OCI-LY3 (cell line): ENCODE measurements at regions not wholly inside any gene's neighbourhood (a gene's known extent, or its start where the extent isn't known, plus 50 kb on each side); places are given as distances from the start of the nearest gene placed in this dataset.
"Not testable (repeated sequence)": the region's sequence is repeated elsewhere in the genome, so short reads cannot be mapped to it uniquely, and the experiment has no call there.

Experiments
- CTCF ChIP-seq: fragments of 200-600, 300-600 bp; sonication (generic); IDR thresholded peaks from 2 replicates; pipeline ENCODE4 v1.5.1; 2014; ENCODE audit warnings: antibody characterized with exemption, low read length, low read depth
- EZH2phosphoT487 ChIP-seq: fragments of 200-600 bp; shearing (Covaris generic); IDR thresholded peaks from 2 replicates; pipeline ENCODE4 v1.6.1; 2018; ENCODE audit warnings: antibody characterized with exemption, mixed run types, low read depth

- TF ChIP-seq CTCF, EZH2phosphoT487: not testable (repeated sequence)
Observed at GRCh38 chr13:86253497-86253896, 454.3 kb upstream of the SLITRK6 start.
